GM19397 (cell line): ENCODE measurements at regions not wholly inside any gene's neighbourhood (a gene's known extent, or its start where the extent isn't known, plus 50 kb on each side); places are given as distances from the start of the nearest gene placed in this dataset.
A peak's percentile ranks its signal among the peaks of the same experiment; 100 is the strongest.
"Not testable (repeated sequence)": the region's sequence is repeated elsewhere in the genome, so short reads cannot be mapped to it uniquely, and the experiment has no call there.

Experiments used
- ATAC-seq: cut with Tn5 transposase; IDR thresholded peaks from one replicate; pipeline ENCODE4 v1.9.1; 2021; ENCODE audit warnings: mild to moderate bottlenecking, moderate library complexity; ENCODE audit not compliant: unreplicated experiment

DNA sequence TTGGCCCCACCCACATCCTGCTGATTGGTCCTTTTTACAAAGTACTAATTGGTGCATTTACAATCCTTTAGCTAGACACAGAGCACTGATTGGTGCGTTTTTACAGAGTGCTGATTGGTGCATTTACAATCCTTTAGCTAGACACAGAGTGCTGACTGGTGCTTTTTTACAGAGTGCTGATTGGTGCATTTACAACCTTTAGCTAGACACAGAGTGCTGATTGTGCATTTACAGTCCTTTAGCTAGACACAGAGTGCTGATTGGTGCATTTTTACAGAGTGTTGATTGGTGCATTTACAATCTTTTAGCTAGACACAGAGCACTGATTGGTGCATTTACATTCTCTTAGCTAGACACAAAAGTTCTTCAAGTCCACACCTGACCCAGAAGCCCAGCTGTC, 144.2 kb upstream of the XIRP2 start:
- not testable (repeated sequence) for ATAC-seq

DNA sequence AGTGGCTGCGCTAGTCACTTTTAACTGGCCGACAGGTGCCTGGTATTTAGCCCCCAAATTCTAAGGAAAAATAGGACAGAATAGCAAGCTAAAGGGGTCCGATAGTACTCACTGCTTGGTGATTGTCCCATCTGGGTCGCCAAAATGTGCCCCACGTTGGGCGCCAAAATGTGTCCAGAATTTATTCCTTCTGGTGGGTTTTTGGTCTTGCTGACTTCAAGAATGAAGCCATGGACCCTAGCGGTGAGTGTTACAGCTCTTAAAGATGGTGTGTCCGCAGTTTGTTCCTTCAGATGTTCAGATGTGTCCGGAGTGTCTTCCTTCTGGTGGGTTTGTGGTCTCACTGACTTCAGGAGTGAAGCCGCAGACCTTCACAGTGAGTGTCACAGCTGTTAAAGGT, 144.8 kb upstream of the XIRP2 start:
- ATAC-seq: not testable (repeated sequence)

DNA sequence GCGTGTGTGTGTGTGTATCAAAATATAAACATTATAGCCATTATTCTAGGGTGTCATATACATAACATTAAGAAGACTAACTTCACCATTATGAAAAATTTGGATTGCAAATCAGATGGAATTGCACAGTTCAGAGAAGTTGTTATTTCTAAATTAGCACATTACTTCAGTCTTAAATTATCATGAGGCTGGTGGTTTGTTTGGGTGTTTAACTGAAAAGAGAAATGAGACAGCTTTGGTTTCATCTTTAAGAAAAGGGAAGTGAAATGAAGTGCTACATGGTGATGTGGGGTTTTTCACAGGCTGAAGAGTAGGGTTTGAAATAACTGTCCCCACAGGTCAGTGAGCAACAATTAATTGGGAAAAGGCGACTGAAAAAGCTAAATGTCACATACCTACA, 161.2 kb upstream of the XIRP2 start:
- peak; percentile 99 for ATAC-seq

DNA sequence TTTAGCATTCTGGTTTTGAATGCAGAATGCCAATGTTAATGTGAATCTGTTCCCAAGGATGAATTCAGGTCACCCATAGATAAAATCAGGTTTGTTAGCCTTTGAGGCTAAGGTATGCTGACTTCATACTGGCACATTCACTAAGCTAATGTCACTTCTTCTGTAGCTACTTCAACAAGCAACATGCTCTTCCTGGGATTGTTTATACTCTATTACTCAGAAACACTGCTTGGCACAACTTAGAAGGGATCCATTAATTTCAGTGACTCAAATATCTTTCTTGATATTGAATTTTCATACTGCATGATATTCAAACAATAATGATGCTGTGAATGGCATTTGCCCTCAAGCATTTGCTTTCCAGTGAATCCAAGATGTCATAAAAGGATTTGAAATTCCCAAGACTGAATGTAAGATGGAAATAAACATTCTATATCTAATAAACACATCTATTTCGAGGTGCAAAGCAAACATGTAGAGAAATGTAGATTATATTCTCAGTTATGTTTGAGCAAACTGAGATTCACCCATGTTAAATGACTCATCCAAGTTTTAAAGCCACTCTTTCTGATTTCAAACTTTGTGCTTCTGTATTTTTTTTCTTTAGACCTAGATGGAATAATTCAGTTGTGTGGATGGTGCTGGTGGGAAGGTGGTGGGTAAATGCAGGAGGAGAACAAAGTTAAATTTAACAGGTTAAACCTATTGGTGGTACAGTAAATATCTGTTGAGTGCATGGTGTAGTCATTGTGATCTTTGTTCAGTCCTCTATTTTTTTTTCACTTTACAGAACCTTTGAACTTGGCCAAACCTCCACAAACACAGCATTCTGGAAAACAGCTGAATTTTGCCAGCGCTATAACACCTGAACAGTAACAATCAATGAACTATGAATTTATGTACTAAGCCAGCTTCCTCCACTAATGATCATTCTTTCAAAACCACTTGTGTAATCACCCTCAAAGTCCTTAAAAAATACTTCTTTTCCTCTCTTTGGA, 162.1 kb upstream of the XIRP2 start:
- ATAC-seq: peak; percentile 6

DNA sequence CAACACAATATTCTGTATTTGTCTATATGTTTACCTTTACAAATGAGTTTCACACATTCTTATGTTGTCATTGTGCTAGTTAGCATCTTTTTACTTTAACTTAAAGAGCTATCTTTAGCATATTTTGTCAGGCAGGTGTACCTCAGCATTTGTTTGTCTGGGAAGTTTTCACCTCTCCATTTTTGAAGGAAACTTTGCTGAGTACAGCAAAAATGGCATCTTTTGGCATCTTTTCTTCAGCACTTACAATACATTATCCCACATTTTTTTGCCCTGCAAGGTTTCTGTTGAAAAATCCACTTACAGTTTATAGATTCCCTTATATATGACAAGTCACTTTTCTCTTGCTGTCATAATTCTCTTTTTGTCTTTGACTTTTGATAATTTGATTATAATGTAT, 171.3 kb upstream of the XIRP2 start:
- no peak for ATAC-seq

DNA sequence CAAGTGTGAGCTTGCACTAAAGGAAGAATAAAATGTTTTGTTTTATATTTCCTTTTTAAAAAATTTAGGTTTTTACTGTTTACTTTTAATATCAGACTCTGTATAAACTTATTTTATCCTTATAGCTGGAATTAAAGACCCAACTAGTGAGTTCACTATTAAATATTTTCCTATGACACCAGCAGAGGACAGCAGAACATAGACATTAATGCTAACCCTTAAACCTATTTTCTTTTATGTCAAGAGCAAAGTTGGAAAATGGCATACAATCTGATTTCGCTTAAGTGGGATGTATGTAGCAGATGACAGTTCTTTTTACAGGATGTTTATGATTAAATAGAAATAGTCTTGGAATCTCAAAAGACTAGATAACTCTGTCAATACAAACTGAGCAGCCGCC, 188.2 kb upstream of the XIRP2 start:
- ATAC-seq: no peak

DNA sequence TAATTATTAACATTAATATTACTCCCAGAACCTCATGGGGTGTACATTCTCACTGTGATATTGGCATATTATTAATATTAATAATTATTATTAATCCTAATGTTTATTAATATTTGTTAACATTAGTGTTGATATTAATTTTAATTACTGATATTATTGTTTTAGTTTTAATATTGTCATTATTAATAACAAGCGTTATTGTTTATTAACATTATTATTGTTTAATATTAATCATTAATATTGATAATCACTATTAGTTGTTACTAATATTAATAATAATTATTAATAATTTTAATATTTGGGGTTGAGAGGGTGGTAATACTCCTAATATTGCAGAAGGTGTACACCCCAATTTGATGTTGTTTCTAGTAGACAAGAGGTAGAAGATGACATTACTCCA, 193.1 kb upstream of the XIRP2 start:
- no peak for ATAC-seq

DNA sequence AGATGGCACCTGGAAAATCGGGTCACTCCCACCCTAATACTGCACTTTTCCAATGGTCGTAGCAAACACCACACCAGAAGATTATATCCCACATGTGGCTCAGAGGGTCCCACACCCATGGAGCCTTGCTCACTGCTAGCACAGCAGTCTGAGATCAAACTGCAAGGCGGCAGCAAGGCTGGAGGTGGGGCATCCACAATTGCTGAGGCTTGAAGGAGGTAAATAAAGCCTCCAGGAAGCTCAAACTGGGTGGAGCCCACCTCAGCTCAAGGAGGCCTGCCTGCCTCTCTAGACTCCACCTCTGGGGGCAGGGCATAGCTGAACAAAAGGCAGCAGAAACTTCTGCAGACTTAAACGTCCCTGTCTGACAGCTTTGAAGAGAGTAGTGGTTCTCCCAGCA, 192.0 kb upstream of the SCN7A start:
- not testable (repeated sequence) for ATAC-seq

DNA sequence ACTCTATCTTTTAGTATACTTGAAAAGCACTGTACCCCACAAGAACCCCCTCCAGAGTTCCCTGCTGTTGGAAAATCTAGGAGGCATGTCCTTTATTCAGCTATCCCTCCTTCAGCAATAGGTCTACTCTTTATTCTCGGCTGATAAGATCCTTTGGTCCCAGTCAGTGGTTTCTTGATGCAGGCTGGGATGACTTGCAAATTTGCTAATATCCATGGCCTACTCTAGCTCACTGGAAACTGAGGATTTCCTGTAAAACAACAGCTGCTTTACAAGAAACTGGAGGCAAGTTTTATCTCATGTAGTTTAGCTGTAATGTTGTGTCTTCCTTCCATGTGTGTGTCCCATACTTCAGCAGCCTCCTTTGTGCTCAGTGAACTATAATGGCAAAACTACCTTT, 183.9 kb upstream of the SCN7A start:
- ATAC-seq: no peak

DNA sequence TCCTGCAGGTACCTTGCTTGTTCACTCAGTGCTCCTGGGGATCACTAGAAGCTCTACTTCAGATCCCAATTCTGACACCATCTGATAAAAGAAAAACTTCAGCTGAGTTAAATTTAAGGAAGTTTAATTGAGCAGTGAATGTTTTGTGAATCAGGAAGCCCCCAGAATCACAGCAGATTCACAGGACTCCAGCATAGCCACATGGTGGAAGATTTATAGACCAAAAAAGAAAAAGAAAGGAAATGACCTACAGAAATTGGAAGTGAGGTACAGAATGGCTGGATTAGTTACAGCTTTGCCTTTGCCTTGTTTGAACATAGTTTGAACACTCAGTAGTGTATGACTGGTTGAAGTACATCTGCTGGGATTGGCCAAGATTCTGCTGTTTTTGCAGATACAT, 182.7 kb upstream of the SCN7A start:
- no peak for ATAC-seq

DNA sequence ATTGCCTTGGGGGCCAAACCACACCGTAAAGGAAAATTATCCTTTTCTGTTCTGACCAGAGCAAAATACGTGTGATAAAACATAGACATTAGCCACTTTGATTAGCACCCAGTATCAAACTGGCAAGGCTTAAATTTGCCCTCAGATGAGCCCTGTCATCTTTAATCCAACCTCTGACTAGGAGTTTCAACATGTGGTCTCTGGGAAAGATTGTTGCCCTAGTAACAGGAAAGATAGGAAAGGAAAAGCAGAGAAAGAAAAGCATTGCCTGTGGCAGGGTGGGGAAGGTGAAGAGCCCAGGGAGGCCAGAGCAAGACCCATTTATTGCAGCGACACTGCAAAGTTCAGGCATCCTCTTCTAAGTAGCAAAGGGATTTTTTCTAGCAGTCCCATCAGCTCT, 181.5 kb upstream of the SCN7A start:
- no peak for ATAC-seq

DNA sequence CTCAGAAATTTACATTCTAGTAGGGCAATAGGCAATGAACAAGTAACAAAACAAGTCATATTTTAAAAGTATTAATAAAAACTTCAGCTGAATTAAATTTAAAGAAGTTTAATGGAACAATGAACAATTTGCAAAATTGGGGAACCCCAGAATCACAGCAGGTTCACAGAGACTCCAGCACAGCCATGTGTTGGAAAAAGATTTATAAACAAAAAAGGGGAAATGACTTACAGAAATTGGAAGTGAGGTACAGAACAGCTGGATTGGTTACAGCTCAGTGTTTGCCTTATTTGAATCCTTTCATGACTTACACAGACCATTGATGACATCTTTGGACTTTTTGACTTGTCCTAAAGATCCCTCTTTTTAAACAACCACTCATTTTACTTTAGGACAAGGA, 179.9 kb upstream of the SCN7A start:
- ATAC-seq: no peak

DNA sequence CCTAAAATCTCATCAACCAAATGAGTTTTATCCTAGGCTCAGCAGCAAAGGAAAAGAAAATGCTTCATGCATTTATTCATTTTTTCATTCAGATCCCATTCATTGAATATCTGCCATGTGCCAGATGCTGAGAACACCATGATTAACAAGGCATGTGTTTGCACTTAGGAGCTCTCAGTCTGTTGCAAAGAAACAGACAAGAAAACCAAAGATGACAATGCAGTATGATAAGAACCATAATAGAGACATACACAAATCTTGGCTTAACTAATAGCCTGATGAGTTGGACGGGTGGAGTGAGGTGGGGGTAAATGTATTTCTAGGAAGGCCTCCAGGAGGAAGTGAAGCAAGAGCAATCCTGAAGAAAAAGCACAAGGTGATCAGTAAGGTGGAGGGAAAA, 177.8 kb upstream of the SCN7A start:
- ATAC-seq: no peak

DNA sequence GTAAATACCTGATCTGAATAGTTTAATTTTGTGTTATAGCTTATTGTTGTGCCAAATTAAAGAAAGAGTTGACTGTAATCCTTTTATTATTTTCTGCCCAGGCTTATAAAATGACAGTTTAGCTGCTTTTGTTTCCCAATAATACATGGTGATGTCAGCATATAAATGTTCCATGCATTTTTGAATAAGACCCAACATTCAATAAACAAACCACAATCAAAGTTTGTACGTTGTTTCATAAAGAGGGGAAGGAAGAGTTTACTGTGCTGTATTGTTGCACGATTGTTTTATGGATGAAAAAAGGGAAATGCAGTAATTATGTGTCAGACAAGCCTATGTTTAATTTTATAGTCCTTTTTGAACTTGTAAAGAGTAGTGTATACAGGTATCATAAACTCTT, 177.2 kb upstream of the SCN7A start:
- no peak for ATAC-seq

DNA sequence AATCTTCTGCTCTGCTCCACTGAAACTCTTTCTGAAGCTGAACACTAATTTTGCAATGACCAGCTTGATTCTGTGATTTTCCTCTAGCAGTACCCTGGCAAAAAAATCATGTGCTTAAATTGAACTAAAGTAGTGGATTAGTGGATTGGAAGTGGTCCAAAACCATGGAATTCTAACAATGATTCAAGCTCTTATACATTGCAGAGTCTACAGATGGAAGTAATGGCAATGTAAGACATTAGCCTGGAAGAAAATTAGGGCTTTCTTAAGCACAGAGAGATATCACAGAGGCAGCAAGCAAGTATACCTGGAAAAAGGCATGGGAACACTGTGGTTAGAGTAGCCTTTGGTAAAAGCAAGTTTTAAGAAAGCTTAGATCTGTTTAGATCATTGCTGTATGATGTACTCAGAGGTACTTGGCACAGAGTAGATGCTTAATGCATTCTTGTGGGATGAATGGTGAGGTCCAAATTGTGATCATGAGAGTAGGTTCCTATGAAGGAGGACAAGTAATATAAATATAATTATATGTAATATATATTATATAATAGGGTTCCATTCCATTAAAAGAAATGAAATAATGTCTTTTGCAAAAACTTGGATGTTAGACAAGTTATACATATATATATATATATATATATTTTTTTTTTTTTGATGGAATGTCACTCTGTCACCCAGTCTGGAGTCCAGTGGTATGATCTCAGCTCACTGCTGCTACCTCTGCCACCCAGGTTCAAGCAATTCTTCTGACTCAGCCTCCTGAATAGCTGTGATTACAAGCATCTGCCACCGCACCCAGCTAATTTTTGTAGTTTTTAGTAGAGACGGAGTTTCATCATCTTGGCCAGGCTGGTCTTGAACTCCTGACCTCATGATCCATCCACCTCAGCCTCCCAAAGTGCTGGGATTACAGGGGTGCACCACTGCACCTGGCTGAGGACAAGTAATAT, 172.2 kb upstream of the SCN7A start:
- no peak for ATAC-seq

DNA sequence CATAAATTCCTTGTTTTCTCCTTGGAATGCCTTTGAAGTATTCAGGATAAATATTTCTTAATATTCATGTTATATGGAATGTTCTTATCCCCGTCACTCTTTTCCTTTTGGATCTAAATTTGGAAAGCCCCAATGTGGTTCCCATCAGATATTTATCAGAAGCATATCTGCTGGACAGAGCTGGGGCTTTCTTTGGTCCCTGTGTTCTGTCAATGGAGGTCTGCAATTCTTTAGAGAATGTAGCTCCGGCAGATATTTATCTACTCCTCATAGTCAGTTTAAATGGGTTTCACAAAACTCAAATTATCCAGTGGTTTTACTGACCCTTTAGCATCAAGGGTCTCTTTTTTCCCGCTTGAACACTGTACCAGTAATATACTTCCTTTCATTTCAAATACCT, 167.8 kb upstream of the SCN7A start:
- ATAC-seq: no peak

DNA sequence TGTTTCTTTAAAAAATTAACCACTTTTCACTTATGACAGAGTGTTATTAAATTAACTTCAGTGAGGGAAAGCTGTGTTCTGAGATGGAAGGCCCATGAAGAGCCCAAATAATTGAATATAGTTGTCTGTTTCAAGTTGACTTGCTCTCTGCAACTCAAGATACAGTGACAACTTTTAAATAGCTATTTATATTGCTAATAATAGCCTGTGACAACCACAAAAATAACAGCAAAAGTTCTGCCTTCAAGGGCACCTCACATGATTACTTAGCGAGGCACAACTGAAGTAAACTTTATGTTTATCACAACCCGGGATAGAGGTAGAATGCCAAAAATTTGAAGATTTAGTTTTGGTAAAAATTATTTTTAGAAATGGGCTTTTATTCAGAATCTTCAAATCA, 167.3 kb upstream of the SCN7A start:
- ATAC-seq: no peak

DNA sequence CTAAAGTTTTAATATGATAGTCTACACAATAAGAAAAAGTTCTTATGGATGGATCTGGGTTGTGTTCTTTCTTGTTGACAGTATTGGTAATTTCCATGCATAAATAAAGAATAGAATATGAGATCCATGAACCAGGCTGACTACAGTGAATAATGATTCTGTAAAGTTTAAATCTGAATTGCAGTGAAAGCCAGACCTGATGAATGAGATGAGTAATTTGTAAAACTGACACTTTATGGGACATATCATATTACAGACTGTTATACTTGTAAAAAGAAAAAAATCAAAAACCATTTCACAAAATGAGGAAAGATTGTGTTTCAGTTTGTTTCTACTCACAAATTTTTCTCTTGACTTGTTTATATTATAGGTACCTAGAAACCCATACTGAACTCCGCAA, 164.9 kb upstream of the SCN7A start:
- no peak for ATAC-seq

DNA sequence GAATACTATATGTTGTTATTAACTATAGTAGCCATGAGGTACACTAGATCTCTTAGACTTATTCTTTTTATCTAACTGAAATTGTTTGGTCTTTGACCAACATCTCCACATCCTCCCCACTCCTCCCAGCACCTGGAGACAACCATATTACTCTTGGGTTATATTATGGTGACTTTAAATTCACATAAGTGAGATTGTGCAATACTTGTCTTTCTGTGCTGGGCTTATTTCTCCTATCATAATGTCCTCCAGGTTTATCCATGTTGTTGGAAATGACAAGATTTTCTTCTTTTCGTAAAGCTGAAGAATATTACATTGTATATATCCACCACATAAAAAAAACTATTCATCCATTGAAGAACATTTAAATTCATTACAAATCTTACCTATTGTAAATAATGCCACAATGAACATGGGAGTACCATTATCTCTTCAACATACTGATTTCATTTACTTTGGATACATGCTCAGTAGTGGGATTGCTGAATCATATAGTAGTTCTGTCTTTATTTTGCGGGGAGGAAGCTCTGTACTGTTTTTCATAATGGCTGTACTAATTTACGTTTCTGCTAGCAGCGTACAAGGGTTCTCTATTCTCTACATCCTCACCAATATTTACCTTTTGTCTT, 159.2 kb upstream of the SCN7A start:
- no peak for ATAC-seq

DNA sequence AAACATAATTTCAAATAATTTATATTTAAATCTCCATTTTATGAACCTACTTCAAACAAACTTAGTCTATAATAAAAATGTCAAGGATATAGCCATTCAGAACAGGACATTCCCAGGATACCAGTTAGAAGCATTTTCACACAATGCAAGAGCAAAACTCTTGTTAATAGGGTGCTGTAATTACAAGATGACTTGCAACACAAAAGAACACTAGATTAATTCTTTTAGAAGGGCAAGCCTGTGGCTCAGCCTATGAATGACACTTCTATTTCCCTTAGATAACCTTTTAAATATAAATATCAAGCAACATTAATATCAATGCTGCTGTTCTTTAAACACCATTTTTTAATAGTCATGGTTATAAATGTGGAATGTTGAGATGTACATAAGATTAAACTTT, 157.9 kb upstream of the SCN7A start:
- ATAC-seq: no peak

DNA sequence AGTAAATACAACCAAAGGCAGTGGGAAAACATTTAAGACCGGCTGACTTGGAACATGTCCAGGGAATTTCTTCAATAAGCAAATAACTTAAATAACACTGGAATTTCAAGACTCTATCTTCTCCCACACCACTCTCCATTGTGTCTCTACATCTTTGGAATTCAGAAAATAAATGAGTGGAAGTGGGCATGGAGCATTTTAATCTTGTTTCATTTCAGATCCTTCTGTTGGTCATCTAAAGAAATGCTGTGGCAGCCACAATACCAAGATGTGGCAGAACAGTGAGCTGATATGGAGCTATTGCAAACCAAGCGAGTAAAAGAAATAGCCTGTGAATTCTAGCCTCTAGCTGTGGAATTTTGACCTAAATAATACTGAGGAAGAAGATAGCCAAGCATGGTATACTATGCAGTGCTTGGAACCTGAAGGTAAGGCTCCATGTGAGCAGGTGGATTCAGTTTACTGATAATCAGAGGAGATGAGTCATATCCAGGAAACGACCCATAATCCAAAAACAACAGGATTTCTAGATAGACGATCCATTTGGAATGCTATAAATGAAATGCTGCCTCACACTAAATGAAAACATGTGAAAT, 157.1 kb upstream of the SCN7A start:
- ATAC-seq: no peak
